Sigmoid colon (tissue), 4 donors: ENCODE measurements at regions not wholly inside any gene's neighbourhood (a gene's known extent, or its start where the extent isn't known, plus 50 kb on each side); places are given as distances from the start of the nearest gene placed in this dataset.

Experiments used
- CTCF ChIP-seq, 4 experiments: fragments of 450-650 bp in 3 of 4; fragments of 200-600 bp in 1 of 4; IDR thresholded peaks; one replicate each; pipeline ENCODE4 v1.5.1; 2016 to 2019; ENCODE audit warnings: antibody characterized with exemption in 4 of 4, mild to moderate bottlenecking in 3 of 4, moderate library complexity in 2 of 4
- EP300 ChIP-seq, 4 donors: sonication (generic); formaldehyde crosslinking; IDR thresholded peaks; one replicate each; pipeline ENCODE4 v1.6.1; 2017; ENCODE audit warnings: antibody characterized with exemption in 4 of 4
- POLR2A ChIP-seq, 2 donors: fragments of 450-650 bp; IDR thresholded peaks; one replicate each; pipeline ENCODE4 v1.6.1; 2016; ENCODE audit warnings: antibody characterized with exemption in 2 of 2, mild to moderate bottlenecking in 2 of 2, moderate library complexity in 2 of 2
- POLR2AphosphoS5 ChIP-seq, 4 donors: sonication (generic); formaldehyde crosslinking; IDR thresholded peaks; one replicate each; pipeline ENCODE4 v1.6.1; 2017; ENCODE audit warnings: antibody characterized with exemption in 4 of 4

DNA sequence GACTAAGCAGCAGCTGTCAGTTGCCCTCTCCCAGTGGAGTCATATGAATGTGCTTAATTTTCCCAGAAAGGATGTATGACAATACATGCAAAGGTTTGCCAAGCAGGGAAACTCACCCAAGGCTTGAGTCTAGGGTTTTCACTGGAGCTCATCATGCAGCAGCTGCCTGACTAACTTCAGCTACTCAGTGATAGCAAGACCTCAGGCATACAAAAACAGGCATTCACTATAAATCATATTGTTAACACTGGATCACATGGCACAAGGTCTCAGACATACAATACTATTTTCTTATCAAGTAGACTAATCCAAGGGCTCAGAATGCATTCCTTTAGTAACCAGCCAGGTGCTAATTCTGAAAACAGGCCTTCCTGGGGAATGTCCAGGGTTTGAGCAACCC is 85.0 kb upstream of the STAC start:
- TF ChIP-seq EP300 (IDR thresholded peaks at IDR 0.05) = no peak
- TF ChIP-seq CTCF (IDR thresholded peaks at IDR 0.05) = no peak
- TF ChIP-seq POLR2AphosphoS5 (IDR thresholded peaks at IDR 0.05) = no peak
- no peak for TF ChIP-seq POLR2A (IDR thresholded peaks at IDR 0.05)
